ENCODE measurements at regions not wholly inside any gene's neighbourhood (a gene's known extent, or its start where the extent isn't known, plus 50 kb on each side); places are given as distances from the start of the nearest gene placed in this dataset.
A peak's percentile ranks its signal among the peaks of the same experiment; 100 is the strongest.
"Not testable (repeated sequence)": the region's sequence is repeated elsewhere in the genome, so short reads cannot be mapped to it uniquely, and the experiment has no call there.

DNA sequence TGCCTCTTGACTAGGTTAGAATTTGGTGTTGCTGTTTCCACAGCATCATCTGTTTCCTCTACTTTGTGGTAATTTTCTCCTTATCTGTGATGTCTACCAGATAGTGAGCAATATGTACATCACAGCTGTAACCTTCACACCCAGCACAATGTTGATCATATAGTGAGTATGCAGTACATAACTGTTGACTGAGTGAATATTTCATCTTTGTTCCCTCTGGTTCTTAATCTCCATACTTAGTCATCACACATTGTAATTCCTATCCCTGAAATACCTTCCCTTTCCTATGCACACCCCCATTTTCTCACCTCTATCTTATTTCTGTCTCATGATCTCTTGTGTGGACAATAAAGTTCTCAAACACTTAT is 115.9 kb downstream of the KIF4B start:
- H3K27me3 Mint-ChIP-seq = peaks cover 13 to 15% of the 10 kb centered on the region in 2 donors
- DNase-seq (ENCODE audit: low spot score) = no peak
- H3K27ac Mint-ChIP-seq = no peak overlapping the region
- no peak overlapping the region for H3K4me3 Mint-ChIP-seq
- H3K4me1 Mint-ChIP-seq (ENCODE audit: low read depth in 2 of 2) = no peaks in the 10 kb centered on the region
- H3K36me3 Mint-ChIP-seq = no peaks in the 10 kb centered on the region
- H3K9me3 Mint-ChIP-seq = no peaks in the 10 kb centered on the region
- ATAC-seq = no peak

GRCh38 chr5:155134130-155134529 is 120.6 kb downstream of the KIF4B start:
- Mint-ChIP-seq H3K36me3 (no peaks in the 10 kb centered on the region), H3K4me3 (no peak overlapping the region), H3K4me1 (ENCODE audit: low read depth in 2 of 2) (no peaks in the 10 kb centered on the region), H3K27ac (no peak overlapping the region), H3K9me3 (no peaks in the 10 kb centered on the region), H3K27me3 (peaks cover 14 to 19% of the 10 kb centered on the region in 2 donors)
- ATAC-seq = no peak
- DNase-seq (ENCODE audit: low spot score) = no peak

DNA sequence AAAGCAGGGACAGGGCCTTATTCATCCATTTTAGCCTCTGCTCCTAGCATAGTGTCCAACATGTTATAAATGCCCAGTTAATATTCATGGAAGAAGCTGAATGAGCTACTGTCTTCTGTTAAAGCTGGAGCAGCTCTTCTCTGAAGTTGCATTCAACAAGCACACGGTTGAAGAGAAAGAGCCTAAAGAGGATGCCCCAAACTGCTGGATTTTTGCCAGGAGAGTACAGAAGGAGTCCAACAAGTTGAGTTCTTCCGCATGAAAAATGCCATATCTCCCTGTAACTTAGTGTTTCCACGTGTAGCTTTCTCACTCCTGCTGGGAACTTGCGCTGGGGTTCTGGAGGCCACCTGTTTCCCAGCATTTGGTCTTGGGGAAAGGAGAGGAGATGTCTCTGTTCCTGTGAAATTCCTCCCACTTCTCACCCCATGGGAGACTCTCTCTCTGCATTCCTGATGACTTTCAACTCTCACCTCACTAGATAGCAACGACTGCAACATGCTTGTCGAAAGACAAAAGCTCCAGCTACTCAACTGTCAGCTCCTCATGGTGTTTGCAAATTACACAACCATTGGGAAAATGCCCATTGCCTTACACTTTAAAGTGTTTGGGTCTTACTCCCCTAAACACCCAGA is 122.8 kb downstream of the KIF4B start:
- ATAC-seq (no peak), DNase-seq (ENCODE audit: low spot score) (no peak)
- no peaks in the 10 kb centered on the region for H3K36me3 Mint-ChIP-seq
- peaks cover 20 to 21% of the 10 kb centered on the region in 2 donors for H3K27me3 Mint-ChIP-seq
- H3K27ac Mint-ChIP-seq = no peak overlapping the region
- no peaks in the 10 kb centered on the region for H3K9me3 Mint-ChIP-seq
- peaks cover 0 to 2% of the 10 kb centered on the region in 2 donors for H3K4me1 Mint-ChIP-seq (ENCODE audit: low read depth in 2 of 2)
- H3K4me3 Mint-ChIP-seq = no peak overlapping the region

DNA sequence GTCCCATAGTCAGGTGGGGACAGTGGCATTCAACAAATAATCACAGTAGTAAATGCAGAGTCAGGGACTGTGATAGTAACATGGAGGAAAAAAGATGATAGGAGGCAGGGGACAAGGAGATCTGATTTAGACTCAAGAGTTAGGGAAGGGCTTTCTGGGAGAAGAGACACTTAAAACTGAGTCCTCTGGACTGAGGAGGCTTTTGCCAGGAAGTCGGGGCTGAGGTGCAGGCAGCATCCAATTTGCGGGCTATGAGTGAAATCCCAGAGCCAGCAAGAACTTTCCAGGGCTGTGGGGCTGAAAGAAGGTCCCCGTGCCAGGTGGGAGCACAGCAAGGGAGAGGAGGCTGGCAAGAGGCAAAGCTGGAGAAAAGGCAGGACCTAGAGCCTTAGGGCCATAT is 124.1 kb downstream of the KIF4B start:
- Mint-ChIP-seq H3K36me3 (no peaks in the 10 kb centered on the region), H3K27ac (no peak overlapping the region), H3K4me3 (no peak overlapping the region), H3K4me1 (ENCODE audit: low read depth in 2 of 2) (peaks cover 0 to 2% of the 10 kb centered on the region in 2 donors), H3K27me3 (peaks cover 13 to 22% of the 10 kb centered on the region in 2 donors), H3K9me3 (no peaks in the 10 kb centered on the region)
- DNase-seq (ENCODE audit: low spot score) (no peak), ATAC-seq (no peak)

GRCh38 chr5:155140646-155141045 is 127.1 kb downstream of the KIF4B start:
- Mint-ChIP-seq H3K4me1 (ENCODE audit: low read depth in 2 of 2) (peaks cover 0 to 2% of the 10 kb centered on the region in 2 donors), H3K27ac (no peak overlapping the region), H3K9me3 (no peaks in the 10 kb centered on the region), H3K36me3 (no peaks in the 10 kb centered on the region), H3K4me3 (no peak overlapping the region), H3K27me3 (peaks cover 11 to 33% of the 10 kb centered on the region in 2 donors)
- ATAC-seq (no peak), DNase-seq (ENCODE audit: low spot score) (no peak)

- H3K27me3 Mint-ChIP-seq = peaks cover 5 to 25% of the 10 kb centered on the region in 2 donors
- H3K4me1 Mint-ChIP-seq (ENCODE audit: low read depth in 2 of 2) = peaks cover 0 to 2% of the 10 kb centered on the region in 2 donors
- H3K27ac Mint-ChIP-seq = no peak overlapping the region
- no peaks in the 10 kb centered on the region for H3K36me3 Mint-ChIP-seq
- no peak overlapping the region for H3K4me3 Mint-ChIP-seq
- H3K9me3 Mint-ChIP-seq = no peaks in the 10 kb centered on the region
- no peak for DNase-seq (ENCODE audit: low spot score)
- ATAC-seq = no peak
Measured at GRCh38 chr5:155144956-155145355, 131.4 kb downstream of the KIF4B start.

DNA sequence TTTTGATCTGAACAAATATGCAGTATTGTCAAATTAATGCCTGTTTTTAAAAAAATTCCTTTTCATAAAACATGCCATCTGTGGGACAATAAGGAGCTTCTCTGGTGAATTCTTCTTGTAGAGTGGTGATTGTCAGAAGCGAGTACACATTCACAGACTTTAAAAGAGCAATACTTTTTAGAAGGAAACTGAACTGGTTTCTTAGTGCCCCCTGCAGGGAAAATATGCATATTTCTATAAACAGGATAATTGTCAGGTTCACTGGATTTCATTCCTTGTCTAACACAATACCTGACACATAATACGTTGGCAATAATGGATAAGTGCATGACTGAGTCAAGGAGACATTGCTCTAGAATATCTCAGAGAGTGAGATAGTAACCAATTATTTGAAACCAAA is 133.7 kb downstream of the KIF4B start:
- no peak for ATAC-seq
- Mint-ChIP-seq H3K9me3 (no peaks in the 10 kb centered on the region), H3K27me3 (peaks cover 5 to 12% of the 10 kb centered on the region in 2 donors), H3K4me3 (no peak overlapping the region), H3K4me1 (ENCODE audit: low read depth in 2 of 2) (peaks cover 0 to 5% of the 10 kb centered on the region in 2 donors), H3K36me3 (no peaks in the 10 kb centered on the region), H3K27ac (no peak overlapping the region)
- DNase-seq (ENCODE audit: low spot score) = no peak

DNA sequence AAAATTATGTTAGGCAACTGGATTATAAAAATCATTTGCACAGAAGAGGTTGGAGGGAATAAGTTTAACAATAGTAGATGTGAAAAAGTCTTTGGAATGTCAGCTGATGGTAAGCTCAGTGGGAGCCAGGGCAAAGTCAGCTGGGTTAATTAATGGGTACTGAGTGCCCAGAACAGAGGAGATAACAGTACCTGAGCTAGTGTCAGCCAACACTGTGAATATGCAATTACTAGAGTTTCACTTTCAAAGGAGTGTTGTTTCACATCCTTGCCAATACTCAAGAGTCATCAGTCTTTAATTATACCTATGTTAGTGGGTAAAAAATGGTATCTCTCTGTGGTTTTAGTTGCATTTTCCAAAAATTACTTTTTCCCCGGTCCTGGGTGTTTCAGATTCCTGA is 135.1 kb downstream of the KIF4B start:
- DNase-seq (ENCODE audit: low spot score) (no peak), ATAC-seq (no peak)
- Mint-ChIP-seq H3K27me3 (peaks cover 5 to 23% of the 10 kb centered on the region in 2 donors), H3K4me3 (no peak overlapping the region), H3K27ac (no peak overlapping the region), H3K36me3 (no peaks in the 10 kb centered on the region), H3K4me1 (ENCODE audit: low read depth in 2 of 2) (peaks cover 0 to 5% of the 10 kb centered on the region in 2 donors), H3K9me3 (no peaks in the 10 kb centered on the region)

GRCh38 chr5:155150012-155150411 is 136.5 kb downstream of the KIF4B start:
- H3K4me3 Mint-ChIP-seq = no peak overlapping the region
- H3K9me3 Mint-ChIP-seq = no peaks in the 10 kb centered on the region

GRCh38 chr5:155154973-155155372 is 141.4 kb downstream of the KIF4B start:
- ATAC-seq = no peak
- Mint-ChIP-seq H3K27me3 (peaks cover 0 to 12% of the 10 kb centered on the region in 2 donors), H3K4me3 (no peak overlapping the region), H3K27ac (no peak overlapping the region), H3K4me1 (ENCODE audit: low read depth in 2 of 2) (peaks cover 0 to 3% of the 10 kb centered on the region in 2 donors), H3K36me3 (no peaks in the 10 kb centered on the region), H3K9me3 (no peaks in the 10 kb centered on the region)
- no peak for DNase-seq (ENCODE audit: low spot score)

More at GRCh38 chr5:155150012-155150411, 136.5 kb downstream of the KIF4B start:
- Mint-ChIP-seq H3K36me3 (no peaks in the 10 kb centered on the region), H3K4me1 (ENCODE audit: low read depth in 2 of 2) (peaks cover 0 to 5% of the 10 kb centered on the region in 2 donors), H3K27me3 (peaks cover 2 to 17% of the 10 kb centered on the region in 2 donors), H3K27ac (no peak overlapping the region)
- ATAC-seq (peak in 1 of 2 donors; percentile 40), DNase-seq (ENCODE audit: low spot score) (no peak)

GRCh38 chr5:155163084-155163483 is 149.5 kb downstream of the KIF4B start:
- H3K9me3 Mint-ChIP-seq; H3K27ac Mint-ChIP-seq; H3K4me3 Mint-ChIP-seq; H3K36me3 Mint-ChIP-seq; DNase-seq (ENCODE audit: low spot score); H3K4me1 Mint-ChIP-seq (ENCODE audit: low read depth in 2 of 2); ATAC-seq: not testable (repeated sequence)
- H3K27me3 Mint-ChIP-seq = peaks cover 0 to 11% of the 10 kb centered on the region in 2 donors

GRCh38 chr5:155167736-155168135 is 154.2 kb downstream of the KIF4B start:
- Mint-ChIP-seq H3K4me1 (ENCODE audit: low read depth in 2 of 2) (no peaks in the 10 kb centered on the region), H3K36me3 (no peaks in the 10 kb centered on the region), H3K27ac (no peak overlapping the region), H3K4me3 (no peak overlapping the region), H3K27me3 (peaks cover 0 to 6% of the 10 kb centered on the region in 2 donors), H3K9me3 (peaks cover 7% of the 10 kb centered on the region)
- no peak for DNase-seq (ENCODE audit: low spot score)
- ATAC-seq = no peak

GRCh38 chr5:155181542-155181941 is 168.0 kb downstream of the KIF4B start:
- Mint-ChIP-seq H3K27me3 (no peaks in the 10 kb centered on the region), H3K4me3 (no peak overlapping the region), H3K27ac (no peak overlapping the region), H3K9me3 (peaks cover 3% of the 10 kb centered on the region), H3K36me3 (no peaks in the 10 kb centered on the region), H3K4me1 (ENCODE audit: low read depth in 2 of 2) (no peaks in the 10 kb centered on the region)
- no peak for DNase-seq (ENCODE audit: low spot score)
- ATAC-seq = no peak

DNA sequence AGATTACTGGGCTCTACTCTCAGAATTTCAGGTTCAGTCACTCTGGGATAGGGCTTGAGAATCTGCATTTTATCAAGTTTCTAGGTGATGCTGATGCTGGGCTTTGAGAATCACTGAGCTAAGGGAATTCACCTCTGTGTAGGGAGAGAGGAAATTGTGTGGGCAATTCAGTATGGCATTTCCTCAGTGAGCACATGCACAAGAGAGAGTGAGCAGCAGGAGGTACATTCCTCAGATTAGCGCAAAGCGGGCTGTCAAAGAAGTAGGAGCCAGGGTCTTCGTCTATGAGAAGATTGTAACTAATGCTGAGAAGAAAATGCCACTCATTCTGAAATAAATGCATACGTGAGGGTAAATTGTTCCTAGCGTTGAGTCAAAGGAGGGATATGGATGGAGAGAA is 175.9 kb downstream of the KIF4B start:
- ATAC-seq (no peak), DNase-seq (ENCODE audit: low spot score) (no peak)
- H3K36me3 Mint-ChIP-seq = no peaks in the 10 kb centered on the region
- H3K9me3 Mint-ChIP-seq = peaks cover 11% of the 10 kb centered on the region
- H3K27ac Mint-ChIP-seq = no peak overlapping the region
- H3K4me1 Mint-ChIP-seq (ENCODE audit: low read depth in 2 of 2) = no peaks in the 10 kb centered on the region
- no peak overlapping the region for H3K4me3 Mint-ChIP-seq
- H3K27me3 Mint-ChIP-seq = peaks cover 0 to 10% of the 10 kb centered on the region in 2 donors

GRCh38 chr5:155189981-155190380 is 176.4 kb downstream of the KIF4B start:
- Mint-ChIP-seq H3K27ac (no peak overlapping the region), H3K9me3 (peaks cover 11% of the 10 kb centered on the region), H3K27me3 (peaks cover 0 to 10% of the 10 kb centered on the region in 2 donors), H3K36me3 (no peaks in the 10 kb centered on the region), H3K4me3 (no peak overlapping the region), H3K4me1 (ENCODE audit: low read depth in 2 of 2) (no peaks in the 10 kb centered on the region)
- no peak for ATAC-seq
- no peak for DNase-seq (ENCODE audit: low spot score)

Measured in natural killer cell treated with Interleukin-12 subunit alpha and Interleukin-12 subunit beta and Interleukin-15 and Interleukin-18, amount 100 ng/mL, for 72 hours (primary cell).